HG03432 (cell line): ENCODE measurements at regions not wholly inside any gene's neighbourhood (a gene's known extent, or its start where the extent isn't known, plus 50 kb on each side); places are given as distances from the start of the nearest gene placed in this dataset.

Source experiments
- ATAC-seq: cut with Tn5 transposase; IDR thresholded peaks from one replicate; pipeline ENCODE4 v1.9.1; 2021; ENCODE audit warnings: mild to moderate bottlenecking, moderate library complexity; ENCODE audit not compliant: unreplicated experiment

- no peak for ATAC-seq
Measured at GRCh38 chr2:122363885-122364284, 608.4 kb downstream of the TSN start.

GRCh38 chr2:122366427-122366826 lies 611.0 kb downstream of the TSN start:
- ATAC-seq, result no peak

DNA sequence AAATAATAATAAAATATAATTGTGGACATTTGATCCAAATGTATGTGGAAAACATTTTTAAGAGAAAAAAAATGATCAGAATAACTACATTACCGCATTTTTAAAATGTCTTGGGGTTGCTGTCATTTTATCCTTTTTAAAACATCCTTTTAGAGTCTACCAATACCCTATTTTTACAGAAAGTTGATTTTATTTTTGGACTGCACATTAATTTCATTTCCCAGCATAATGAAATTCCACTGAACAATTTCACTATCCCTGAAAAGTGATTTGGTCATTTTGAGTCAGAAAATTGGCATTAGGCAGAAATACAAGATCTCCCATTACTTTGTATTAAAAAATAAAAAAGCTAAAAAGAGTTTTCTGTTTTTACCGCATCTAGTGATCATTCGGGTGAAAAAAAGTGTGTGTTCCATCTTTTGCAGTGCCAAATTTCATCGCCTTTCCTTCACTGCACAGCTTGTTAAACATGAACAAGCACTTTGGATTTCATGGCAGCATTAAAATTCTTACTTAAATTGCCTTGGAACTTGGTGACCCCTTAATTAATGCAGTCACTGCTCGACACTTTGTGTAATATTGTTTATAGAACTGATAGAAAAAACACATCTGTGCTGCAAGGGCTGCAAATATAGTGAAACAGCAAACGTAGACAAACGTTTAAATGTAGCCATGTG lies 611.7 kb downstream of the TSN start:
- ATAC-seq, result no peak

DNA sequence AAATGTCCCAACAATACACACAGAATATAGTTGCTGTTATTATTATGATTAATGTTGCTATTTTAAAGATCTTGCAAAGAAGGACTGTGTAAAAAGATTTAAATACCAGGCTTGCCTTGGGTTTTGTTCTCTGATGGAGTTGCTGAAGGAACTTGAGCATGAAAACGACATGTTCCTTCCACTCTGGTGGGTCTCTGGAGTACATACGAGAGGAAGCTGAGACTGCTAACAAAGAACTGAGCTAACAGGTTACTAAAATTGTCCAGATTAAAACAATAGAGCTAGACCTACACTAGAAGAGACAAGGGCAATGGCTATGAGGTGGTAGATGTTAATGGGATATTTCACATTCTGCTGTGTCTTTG lies 612.2 kb downstream of the TSN start:
- ATAC-seq, result no peak

DNA sequence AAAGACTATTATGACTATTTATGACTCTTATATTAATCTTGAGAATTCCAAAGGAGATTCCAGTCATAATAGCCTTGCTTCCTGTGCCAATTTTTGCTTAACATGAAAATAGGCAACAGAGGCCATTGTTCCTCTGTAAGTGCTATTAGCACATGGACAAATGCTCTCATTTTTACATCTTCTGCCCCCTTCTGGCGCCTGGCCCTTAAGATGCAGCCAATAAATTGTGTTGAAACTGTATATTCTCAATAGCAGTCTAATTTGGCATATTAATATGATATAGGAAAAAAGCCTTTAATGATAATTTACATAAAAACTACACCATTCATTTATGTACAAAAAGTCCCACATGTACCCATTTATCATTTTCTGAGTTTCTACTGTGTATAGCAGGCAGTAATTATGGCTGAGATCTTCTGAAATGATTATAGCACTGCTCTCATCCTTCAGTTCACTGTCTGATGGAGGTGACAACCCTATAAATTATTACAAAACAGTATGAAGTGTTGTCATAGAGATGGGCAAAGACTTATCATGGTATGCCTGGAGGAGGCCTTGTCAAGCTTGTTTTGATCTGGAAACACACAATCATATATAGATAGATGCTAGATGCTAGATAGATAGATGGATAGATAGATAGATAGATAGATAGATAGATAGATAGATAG lies 613.3 kb downstream of the TSN start:
- no peak for ATAC-seq

DNA sequence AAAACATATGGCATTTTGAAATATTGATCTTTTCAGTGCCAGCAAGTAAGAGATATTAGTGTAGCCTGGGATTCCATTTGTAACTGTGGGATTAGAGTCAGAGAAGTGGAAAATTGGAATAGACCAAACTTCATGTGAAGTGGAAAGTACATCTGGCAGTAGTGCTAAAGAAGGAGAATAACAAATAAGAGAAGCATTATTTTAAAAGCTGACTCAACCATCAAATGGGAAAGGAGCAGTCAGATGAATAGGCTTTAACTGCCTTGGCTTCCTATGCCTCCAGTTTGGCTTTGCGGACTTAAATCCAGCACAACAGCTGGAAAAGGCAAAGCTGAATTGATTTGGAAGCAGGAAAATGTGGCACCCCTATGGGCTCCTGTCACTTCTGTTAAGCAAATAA lies 623.1 kb downstream of the TSN start:
- ATAC-seq, result no peak

DNA sequence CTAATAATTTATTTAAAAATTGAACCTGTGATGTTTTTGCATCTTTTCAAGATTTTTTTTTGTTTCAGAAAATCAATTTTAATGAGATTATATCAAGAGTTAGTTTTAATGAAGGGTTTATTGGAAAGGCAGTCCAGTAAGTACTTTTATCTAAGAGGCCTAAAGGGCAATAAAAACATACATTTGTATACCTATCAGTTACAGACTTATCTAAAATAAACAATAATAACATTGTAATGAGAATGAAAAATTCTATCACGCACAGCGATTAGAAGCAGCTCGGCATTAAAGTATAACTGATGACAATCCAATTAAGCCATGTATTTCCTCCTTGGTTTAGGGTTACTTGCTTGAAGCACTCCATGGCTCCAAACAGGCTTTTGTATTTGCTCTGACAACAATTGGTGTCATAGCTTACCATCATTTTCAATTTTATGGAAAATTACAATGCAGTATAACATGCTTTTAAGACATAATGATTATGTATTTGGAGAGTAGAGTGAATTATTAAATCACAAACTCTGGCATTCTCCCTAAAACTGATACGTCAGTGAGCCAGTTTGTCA lies 629.4 kb downstream of the TSN start:
- no peak for ATAC-seq

DNA sequence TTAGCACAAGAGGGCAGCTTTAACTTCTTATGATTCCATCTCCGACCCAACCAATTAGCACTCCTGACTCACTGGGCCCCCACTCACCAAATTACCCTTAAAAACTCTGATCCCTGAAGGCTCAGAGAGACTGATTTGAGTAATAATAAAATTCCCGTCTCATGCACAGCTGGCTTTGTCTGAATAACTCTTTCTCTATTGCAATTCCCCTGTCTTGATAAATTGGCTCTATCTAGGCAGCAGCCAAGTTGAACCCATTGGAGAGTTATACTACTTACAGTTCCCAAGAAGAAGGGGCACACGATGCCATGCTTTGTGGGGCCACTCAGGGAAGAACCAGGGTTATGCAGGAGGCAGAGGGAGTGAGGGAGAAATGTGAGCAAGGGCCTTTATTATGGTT lies 632.8 kb downstream of the TSN start:
- no peak for ATAC-seq

GRCh38 chr2:122389694-122390093 lies 634.2 kb downstream of the TSN start:
- no peak for ATAC-seq

DNA sequence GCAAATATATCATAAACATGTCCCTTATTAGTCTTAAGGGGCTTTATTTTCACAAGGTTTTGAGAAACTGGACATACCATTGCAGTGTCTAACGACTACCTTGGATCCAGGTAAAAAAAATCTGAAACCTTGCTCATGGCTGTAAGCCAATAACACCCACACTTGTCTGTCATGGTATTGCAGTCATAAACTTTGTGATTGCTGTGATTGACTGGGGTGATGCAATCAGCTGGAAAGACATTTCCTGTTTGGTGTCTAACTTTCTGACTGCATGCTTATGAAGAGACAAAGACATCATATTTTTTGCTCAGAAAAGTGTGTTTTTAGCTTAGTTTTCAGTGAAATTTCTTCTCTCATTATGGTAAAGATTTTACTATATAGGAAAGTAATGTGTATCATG lies 635.0 kb downstream of the TSN start:
- peak; percentile 47 for ATAC-seq

- no peak for ATAC-seq
Measured at GRCh38 chr2:122391726-122392125, 636.3 kb downstream of the TSN start.

DNA sequence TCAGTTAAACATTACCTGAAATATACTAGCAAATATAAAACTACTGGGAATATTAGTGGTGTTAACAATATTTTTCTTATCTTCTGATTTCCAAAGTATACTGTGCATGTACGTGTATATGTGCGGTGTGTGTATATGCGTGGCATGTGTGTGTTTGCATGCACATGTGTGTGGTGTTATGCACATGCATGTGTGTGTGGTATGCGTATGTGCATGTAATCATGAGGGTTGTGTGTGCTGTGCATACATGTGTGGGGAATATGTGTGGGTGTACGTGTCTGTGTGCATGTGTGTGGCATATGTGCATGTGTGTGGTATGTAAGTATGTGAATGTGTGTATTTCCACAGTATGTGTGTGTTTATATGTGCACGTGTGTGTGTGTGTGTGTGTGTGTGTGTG lies 640.2 kb downstream of the TSN start:
- ATAC-seq, result no peak

DNA sequence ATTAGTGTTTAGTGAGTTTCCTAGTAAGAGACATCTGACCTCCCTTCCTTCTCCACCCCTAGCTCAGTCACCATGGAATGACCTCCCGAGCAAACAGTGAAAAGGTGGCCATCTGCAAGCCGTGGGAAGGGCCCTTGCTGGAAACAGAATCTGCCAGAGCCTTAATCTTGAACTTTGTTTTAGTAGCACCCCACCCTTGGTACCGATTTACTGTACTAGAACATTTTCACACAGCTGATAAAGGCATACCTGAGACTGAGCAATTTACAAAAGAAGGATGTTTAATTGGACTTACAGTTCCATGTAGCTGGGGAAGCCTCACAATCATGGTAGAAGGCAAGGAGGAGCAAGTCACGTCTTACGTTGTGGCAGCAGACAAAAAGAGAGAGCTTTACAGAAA lies 655.8 kb downstream of the TSN start:
- ATAC-seq, result no peak

DNA sequence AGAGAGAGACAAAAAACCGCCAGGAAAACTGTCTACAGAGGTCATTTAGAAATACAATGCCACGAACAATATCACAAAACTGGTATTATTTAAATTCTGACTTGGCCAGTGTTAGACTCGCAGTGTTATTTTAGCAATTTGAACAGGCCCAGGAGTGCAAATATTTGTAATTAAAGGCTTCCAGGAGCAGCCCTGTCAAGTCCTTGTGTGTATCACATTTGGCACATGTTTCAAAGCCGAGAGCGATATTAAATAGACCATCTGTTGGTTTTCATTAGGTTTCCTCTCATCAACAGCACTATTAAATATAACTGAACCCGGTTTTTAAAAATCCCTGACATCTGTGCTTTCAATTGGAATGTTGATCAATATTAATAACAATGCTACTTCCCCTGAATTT lies 656.9 kb downstream of the TSN start:
- no peak for ATAC-seq

GRCh38 chr2:122414902-122415301 lies 659.5 kb downstream of the TSN start:
- no peak for ATAC-seq

- ATAC-seq, result no peak
Measured at GRCh38 chr2:122417114-122417513, 661.7 kb downstream of the TSN start.

DNA sequence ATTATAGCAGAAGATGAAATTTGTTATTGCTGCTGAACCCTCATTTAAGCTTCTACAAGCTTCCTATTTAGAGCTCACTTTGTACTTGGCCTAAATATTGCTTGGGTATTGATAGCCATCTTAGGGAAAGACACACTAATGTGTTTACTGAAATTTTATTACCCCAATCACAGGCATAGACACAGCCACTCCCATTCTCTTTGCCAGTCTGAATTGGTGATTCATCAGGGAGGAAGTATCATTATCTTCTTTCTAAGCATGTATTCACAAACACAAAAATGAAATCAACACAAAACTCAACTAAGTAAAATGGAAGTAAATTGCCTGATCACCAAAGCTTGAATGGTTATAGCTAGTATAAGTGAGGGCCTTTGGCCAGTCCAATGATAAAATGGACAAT lies 666.3 kb downstream of the TSN start:
- no peak for ATAC-seq

DNA sequence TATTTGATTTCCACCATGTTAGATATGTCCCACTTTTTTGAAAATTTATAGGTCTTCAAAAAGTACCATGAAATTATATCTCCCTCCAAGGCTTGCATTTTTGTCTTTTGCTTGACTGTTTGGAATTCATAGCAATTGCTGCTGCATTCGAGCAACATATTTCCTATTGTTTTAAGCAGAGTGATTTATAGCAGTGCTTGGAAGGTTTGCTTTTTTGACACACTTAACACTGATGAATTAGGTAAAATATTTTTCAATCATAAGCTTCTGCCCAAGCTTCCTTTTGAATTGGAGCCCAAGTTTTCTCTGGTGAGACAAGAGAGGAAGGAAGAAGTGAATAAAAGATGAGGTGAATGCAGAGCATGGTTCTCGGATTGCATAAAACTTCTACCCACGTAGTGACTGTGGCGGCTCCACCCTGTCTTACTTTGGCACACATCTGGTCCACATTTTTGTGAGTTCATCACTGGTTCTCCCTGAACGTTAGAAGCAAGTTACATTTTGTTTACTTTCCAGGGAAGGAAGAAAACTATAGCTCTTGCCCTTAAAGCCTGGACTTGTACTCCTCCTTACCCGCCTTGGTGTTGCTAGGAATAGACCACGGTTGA lies 667.0 kb downstream of the TSN start:
- no peak for ATAC-seq

DNA sequence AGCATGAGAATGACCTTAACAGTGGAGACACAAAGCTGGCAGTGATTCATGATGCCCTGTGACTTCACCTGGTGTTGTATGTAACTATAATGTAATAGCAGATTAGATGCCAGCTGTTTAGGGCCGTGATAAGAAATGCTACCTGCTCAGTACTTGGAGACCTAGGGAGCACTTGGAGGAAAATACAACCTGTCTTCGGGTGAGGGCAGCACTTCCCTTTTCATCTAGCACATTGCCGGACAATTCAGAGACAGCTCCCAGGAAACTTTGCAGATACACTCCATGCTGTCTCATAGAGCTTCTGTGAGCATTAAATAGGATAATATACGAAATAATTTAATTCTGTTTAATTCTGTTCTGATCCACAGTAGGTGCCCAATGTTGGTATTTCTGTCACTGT lies 668.5 kb downstream of the TSN start:
- no peak for ATAC-seq

GRCh38 chr2:122433123-122433754 lies 677.8 kb downstream of the TSN start:
- no peak for ATAC-seq

DNA sequence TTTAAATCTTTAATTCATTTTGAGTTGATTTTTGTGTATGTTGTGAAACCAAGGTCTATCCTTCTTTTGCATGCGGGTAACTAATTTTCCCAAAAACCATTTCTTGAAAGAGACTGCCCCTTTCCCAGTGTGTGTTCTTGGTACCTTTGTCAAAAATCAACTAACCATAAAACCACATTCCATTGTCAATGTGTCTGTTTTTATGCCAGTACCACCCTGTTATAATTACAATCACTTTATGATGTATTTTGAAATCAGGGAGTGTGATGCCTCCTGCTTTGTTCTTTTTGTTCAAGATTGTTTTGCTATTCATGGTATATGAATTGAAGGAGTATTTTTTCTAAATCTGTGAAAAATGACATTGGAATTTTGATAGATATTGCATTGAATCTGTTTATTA lies 689.6 kb downstream of the TSN start:
- no peak for ATAC-seq

- no peak for ATAC-seq
Measured at GRCh38 chr2:122446761-122447160, 691.3 kb downstream of the TSN start.
